ENCODE measurements at regions not wholly inside any gene's neighbourhood (a gene's known extent, or its start where the extent isn't known, plus 50 kb on each side); places are given as distances from the start of the nearest gene placed in this dataset.

GRCh38 chr1:239682046-239682445 is 295.7 kb downstream of the CHRM3 start:
- no peak for DNase-seq (ENCODE audit: low read depth)

- no peak for DNase-seq (ENCODE audit: low read depth)
These were observed 296.6 kb downstream of the CHRM3 start for GRCh38 chr1:239682960-239683359.

- DNase-seq (ENCODE audit: low read depth), result no peak
These were observed 300.0 kb downstream of the CHRM3 start for GRCh38 chr1:239686386-239686785.

GRCh38 chr1:239696317-239696716 is 309.9 kb downstream of the CHRM3 start:
- no peak for DNase-seq (ENCODE audit: low read depth)

GRCh38 chr1:239700667-239701066 is 314.3 kb downstream of the CHRM3 start:
- DNase-seq (ENCODE audit: low read depth), result no peak

- no peak for DNase-seq (ENCODE audit: low read depth)
These were observed 316.7 kb downstream of the CHRM3 start for GRCh38 chr1:239703075-239703474.

GRCh38 chr1:239706245-239706892 is 320.0 kb downstream of the CHRM3 start:
- DNase-seq (ENCODE audit: low read depth), result no peak

GRCh38 chr1:239707615-239708014 is 321.2 kb downstream of the CHRM3 start:
- no peak for DNase-seq (ENCODE audit: low read depth)

- no peak for DNase-seq (ENCODE audit: low read depth)
These were observed 322.3 kb downstream of the CHRM3 start for GRCh38 chr1:239708622-239709021.

GRCh38 chr1:239711768-239712167 is 325.4 kb downstream of the CHRM3 start:
- DNase-seq (ENCODE audit: low read depth), result no peak

GRCh38 chr1:239717097-239717917 is 330.9 kb downstream of the CHRM3 start:
- no peak for DNase-seq (ENCODE audit: low read depth)

GRCh38 chr1:239717918-239718184 is 331.5 kb downstream of the CHRM3 start:
- no peak for DNase-seq (ENCODE audit: low read depth)

GRCh38 chr1:239718571-239718970 is 332.2 kb downstream of the CHRM3 start:
- no peak for DNase-seq (ENCODE audit: low read depth)

GRCh38 chr1:239718997-239719628 is 332.7 kb downstream of the CHRM3 start:
- DNase-seq (ENCODE audit: low read depth), result no peak

- DNase-seq (ENCODE audit: low read depth), result no peak
These were observed 333.4 kb downstream of the CHRM3 start for GRCh38 chr1:239719642-239720258.

GRCh38 chr1:239722035-239722434 is 335.7 kb downstream of the CHRM3 start:
- DNase-seq (ENCODE audit: low read depth), result no peak

- no peak for DNase-seq (ENCODE audit: low read depth)
These were observed 337.5 kb downstream of the CHRM3 start for GRCh38 chr1:239723776-239724367.

- no peak for DNase-seq (ENCODE audit: low read depth)
These were observed 339.0 kb downstream of the CHRM3 start for GRCh38 chr1:239725371-239725770.

GRCh38 chr1:239725933-239726332 is 339.6 kb downstream of the CHRM3 start:
- no peak for DNase-seq (ENCODE audit: low read depth)

GRCh38 chr1:239730378-239730777 is 344.0 kb downstream of the CHRM3 start:
- DNase-seq (ENCODE audit: low read depth), result no peak

- no peak for DNase-seq (ENCODE audit: low read depth)
These were observed 344.8 kb downstream of the CHRM3 start for GRCh38 chr1:239731082-239731748.

- no peak for DNase-seq (ENCODE audit: low read depth)
These were observed 346.4 kb downstream of the CHRM3 start for GRCh38 chr1:239732770-239733169.
